Suprapubic skin (tissue), 4 donors: ENCODE measurements at regions not wholly inside any gene's neighbourhood (a gene's known extent, or its start where the extent isn't known, plus 50 kb on each side); places are given as distances from the start of the nearest gene placed in this dataset.

Source experiments
- DNase-seq, 2 donors: peaks; one replicate each; pipeline ENCODE4 v3.0.0-alpha.2; 2019; ENCODE audit warnings: low spot score in 2 of 2
- H3K27ac ChIP-seq: fragments of 200-600 bp; sonication (generic); one replicate; pipeline ENCODE4 v1.5.1; 2019
- H3K27me3 ChIP-seq: fragments of 200-600 bp; sonication (generic); one replicate; pipeline ENCODE4 v1.5.1; 2019
- H3K36me3 ChIP-seq: fragments of 200-600 bp; sonication (generic); one replicate; pipeline ENCODE4 v1.5.1; 2019
- H3K4me1 ChIP-seq: fragments of 200-600 bp; sonication (generic); one replicate; pipeline ENCODE4 v1.5.1; 2019
- H3K4me3 ChIP-seq: fragments of 200-600 bp; sonication (generic); one replicate; pipeline ENCODE4 v1.5.1; 2019; ENCODE audit warnings: mild to moderate bottlenecking
- H3K9me3 ChIP-seq: fragments of 200-600 bp; sonication (generic); one replicate; pipeline ENCODE4 v1.5.1; 2019
- CTCF ChIP-seq, 2 donors: fragments of 200-600 bp in 1 of 2; fragments of 450-650 bp in 1 of 2; sonication (generic) in 1 of 2; IDR thresholded peaks; one replicate each; pipeline ENCODE4 v1.5.1; 2016 to 2019; ENCODE audit warnings: antibody characterized with exemption in 2 of 2, mild to moderate bottlenecking in 1 of 2, moderate library complexity in 1 of 2
- EP300 ChIP-seq: sonication (generic); formaldehyde crosslinking; IDR thresholded peaks from one replicate; pipeline ENCODE4 v1.6.1; 2017; ENCODE audit warnings: antibody characterized with exemption
- POLR2A ChIP-seq, 2 donors: fragments of 450-650 bp; IDR thresholded peaks; one replicate each; pipeline ENCODE4 v1.6.1; 2017; ENCODE audit warnings: antibody characterized with exemption in 2 of 2, mild to moderate bottlenecking in 2 of 2, moderate library complexity in 2 of 2
- POLR2AphosphoS5 ChIP-seq, 3 donors: sonication (generic); formaldehyde crosslinking; IDR thresholded peaks; one replicate each; pipeline ENCODE4 v1.6.1; 2017; ENCODE audit warnings: antibody characterized with exemption in 3 of 3
- WGBS: methylation state at CpG from one replicate; pipeline ENCODE4 v1.1.5; 2018; 5-methylcytosine and 5-hydroxymethylcytosine counted together

GRCh38 chr2:78718473-78718872, 307.0 kb upstream of the REG3G start:
- H3K9me3 ChIP-seq, result no peaks in the 10 kb centered on the region
- 42% methylated on average over 1 of the region's 1 CpG for WGBS
- H3K27me3 ChIP-seq, result no peaks in the 10 kb centered on the region
- H3K4me1 ChIP-seq, result no peaks in the 10 kb centered on the region
- TF ChIP-seq POLR2AphosphoS5 (IDR thresholded peaks at IDR 0.05), result no peak
- no peak for TF ChIP-seq EP300
- TF ChIP-seq CTCF (IDR thresholded peaks at IDR 0.05), result no peak
- no peak for TF ChIP-seq POLR2A (IDR thresholded peaks at IDR 0.05)
- H3K36me3 ChIP-seq, result no peaks in the 10 kb centered on the region
- DNase-seq, result no peak
- no peak overlapping the region for H3K4me3 ChIP-seq
- H3K27ac ChIP-seq, result no peak overlapping the region

GRCh38 chr2:78721355-78722033, 304.0 kb upstream of the REG3G start:
- H3K4me3 ChIP-seq, result no peak overlapping the region
- TF ChIP-seq POLR2A (IDR thresholded peaks at IDR 0.05), result no peak
- no peak for TF ChIP-seq EP300
- no peak for TF ChIP-seq CTCF (IDR thresholded peaks at IDR 0.05)
- no peak for TF ChIP-seq POLR2AphosphoS5 (IDR thresholded peaks at IDR 0.05)
- 72% methylated on average over 7 of the region's 7 CpGs for WGBS
- no peaks in the 10 kb centered on the region for H3K4me1 ChIP-seq
- H3K9me3 ChIP-seq, result no peaks in the 10 kb centered on the region
- H3K36me3 ChIP-seq, result no peaks in the 10 kb centered on the region
- no peak for DNase-seq
- H3K27me3 ChIP-seq, result no peaks in the 10 kb centered on the region
- no peak overlapping the region for H3K27ac ChIP-seq

GRCh38 chr2:78734221-78734620, 291.3 kb upstream of the REG3G start:
- H3K4me3 ChIP-seq, result no peak overlapping the region
- TF ChIP-seq POLR2AphosphoS5 (IDR thresholded peaks at IDR 0.05) (no peak), EP300 (no peak)
- no peak for DNase-seq
- no peaks in the 10 kb centered on the region for H3K9me3 ChIP-seq
- no peaks in the 10 kb centered on the region for H3K27me3 ChIP-seq
- no peaks in the 10 kb centered on the region for H3K36me3 ChIP-seq
- whole genome bisulfite sequencing, result 87% methylated on average over 3 of the region's 3 CpGs
- no peaks in the 10 kb centered on the region for H3K4me1 ChIP-seq
- H3K27ac ChIP-seq, result no peak overlapping the region

DNA sequence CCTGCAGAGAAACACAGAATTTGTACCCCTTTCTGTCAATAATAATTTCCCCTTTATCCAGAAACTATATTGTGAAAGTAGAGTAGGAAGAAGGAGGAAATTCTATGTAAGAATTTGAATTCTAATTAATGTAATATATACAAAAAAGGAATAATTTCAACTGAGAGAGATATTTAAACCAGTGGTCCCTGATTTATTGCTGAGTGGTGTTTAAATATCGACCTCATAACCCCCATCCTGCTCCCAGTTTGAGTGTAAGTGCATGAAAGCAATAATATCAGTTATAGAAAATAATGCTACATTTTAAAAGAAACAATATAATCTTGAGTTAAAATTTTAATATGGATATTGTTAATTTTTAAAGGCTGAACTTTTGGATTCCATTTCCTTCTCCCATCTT, 286.2 kb upstream of the REG3G start:
- Histone ChIP-seq H3K4me3 (no peak overlapping the region), H3K36me3 (no peaks in the 10 kb centered on the region), H3K9me3 (no peaks in the 10 kb centered on the region), H3K27me3 (no peaks in the 10 kb centered on the region), H3K4me1 (no peaks in the 10 kb centered on the region), H3K27ac (no peak overlapping the region)
- WGBS, result 60% methylated on average over 1 of the region's 1 CpG
- DNase-seq, result no peak
- TF ChIP-seq POLR2A (IDR thresholded peaks at IDR 0.05), result no peak
- no peak for TF ChIP-seq CTCF (IDR thresholded peaks at IDR 0.05)
- TF ChIP-seq EP300, result no peak
- no peak for TF ChIP-seq POLR2AphosphoS5 (IDR thresholded peaks at IDR 0.05)

DNA sequence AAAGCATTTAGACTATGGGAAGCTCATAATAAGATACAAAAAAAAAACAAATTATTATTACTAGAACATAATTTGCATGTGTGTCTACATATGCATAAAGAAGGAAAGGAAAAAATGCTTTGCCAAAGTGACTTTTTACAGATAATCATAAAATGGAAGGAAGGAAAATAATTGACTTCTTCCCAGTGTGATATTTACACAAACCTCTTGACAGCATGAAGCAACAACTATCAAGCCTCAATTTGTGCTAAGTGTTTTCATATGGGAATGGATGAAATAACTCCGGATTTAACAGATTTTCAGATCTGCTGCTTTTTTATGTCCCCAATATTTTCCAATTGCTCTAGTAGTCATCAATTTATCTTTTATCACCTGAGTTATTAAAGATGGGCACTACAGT, 275.9 kb upstream of the REG3G start:
- H3K9me3 ChIP-seq, result peaks cover 4% of the 10 kb centered on the region
- no peaks in the 10 kb centered on the region for H3K27me3 ChIP-seq
- no peak overlapping the region for H3K27ac ChIP-seq
- TF ChIP-seq POLR2A (IDR thresholded peaks at IDR 0.05), result no peak
- no peak for TF ChIP-seq EP300
- no peak for TF ChIP-seq CTCF (IDR thresholded peaks at IDR 0.05)
- TF ChIP-seq POLR2AphosphoS5 (IDR thresholded peaks at IDR 0.05), result no peak
- WGBS, result 35% methylated on average over 1 of the region's 1 CpG
- no peak for DNase-seq
- no peaks in the 10 kb centered on the region for H3K4me1 ChIP-seq
- no peaks in the 10 kb centered on the region for H3K36me3 ChIP-seq
- no peak overlapping the region for H3K4me3 ChIP-seq

- Histone ChIP-seq H3K27me3 (no peaks in the 10 kb centered on the region), H3K27ac (no peak overlapping the region), H3K4me1 (no peaks in the 10 kb centered on the region), H3K9me3 (peaks cover 4% of the 10 kb centered on the region), H3K36me3 (no peaks in the 10 kb centered on the region), H3K4me3 (no peak overlapping the region)
- WGBS, result 65% methylated on average over 2 of the region's 2 CpGs
- TF ChIP-seq EP300 (no peak), POLR2A (IDR thresholded peaks at IDR 0.05) (no peak), CTCF (IDR thresholded peaks at IDR 0.05) (no peak), POLR2AphosphoS5 (IDR thresholded peaks at IDR 0.05) (no peak)
- DNase-seq, result no peak
Observed at GRCh38 chr2:78750219-78750618, 275.3 kb upstream of the REG3G start.
